Glutamatergic neuron (in vitro differentiated cells): ENCODE measurements at regions not wholly inside any gene's neighbourhood (a gene's known extent, or its start where the extent isn't known, plus 50 kb on each side); places are given as distances from the start of the nearest gene placed in this dataset.

Experiments
- DNase-seq: peaks from one replicate; pipeline ENCODE4 v3.0.0; 2022
- H3K27ac Mint-ChIP-seq: one replicate; pipeline ENCODE4 v1.8.0; 2020; ENCODE audit warnings: mild to moderate bottlenecking, mixed read lengths, inconsistent platforms; ENCODE audit not compliant: unreplicated experiment
- H3K27me3 Mint-ChIP-seq: one replicate; pipeline ENCODE4 v1.8.0; 2020; ENCODE audit warnings: mild to moderate bottlenecking, moderate library complexity, mixed read lengths, inconsistent platforms; ENCODE audit not compliant: unreplicated experiment
- H3K36me3 Mint-ChIP-seq: one replicate; pipeline ENCODE4 v1.8.0; 2020; ENCODE audit warnings: mild to moderate bottlenecking, mixed read lengths, inconsistent platforms; ENCODE audit not compliant: unreplicated experiment
- H3K4me1 Mint-ChIP-seq: one replicate; pipeline ENCODE4 v1.8.0; 2020; ENCODE audit warnings: mild to moderate bottlenecking, low read depth, mixed read lengths, inconsistent platforms; ENCODE audit not compliant: unreplicated experiment
- H3K4me3 Mint-ChIP-seq: one replicate; pipeline ENCODE4 v1.8.0; 2020; ENCODE audit warnings: mild to moderate bottlenecking, mixed read lengths, inconsistent platforms; ENCODE audit not compliant: unreplicated experiment
- H3K9me3 Mint-ChIP-seq: one replicate; pipeline ENCODE4 v1.8.0; 2020; ENCODE audit warnings: mild to moderate bottlenecking, moderate library complexity, mixed read lengths, inconsistent platforms; ENCODE audit not compliant: unreplicated experiment
- TF ChIP-seq, protein P1 (sequence below): fragments of 200-600 bp; sonication (generic); IDR thresholded peaks from one replicate; pipeline ENCODE4 v1.5.0; 2021; ENCODE audit not compliant: partially characterized antibody, unreplicated experiment

DNA sequence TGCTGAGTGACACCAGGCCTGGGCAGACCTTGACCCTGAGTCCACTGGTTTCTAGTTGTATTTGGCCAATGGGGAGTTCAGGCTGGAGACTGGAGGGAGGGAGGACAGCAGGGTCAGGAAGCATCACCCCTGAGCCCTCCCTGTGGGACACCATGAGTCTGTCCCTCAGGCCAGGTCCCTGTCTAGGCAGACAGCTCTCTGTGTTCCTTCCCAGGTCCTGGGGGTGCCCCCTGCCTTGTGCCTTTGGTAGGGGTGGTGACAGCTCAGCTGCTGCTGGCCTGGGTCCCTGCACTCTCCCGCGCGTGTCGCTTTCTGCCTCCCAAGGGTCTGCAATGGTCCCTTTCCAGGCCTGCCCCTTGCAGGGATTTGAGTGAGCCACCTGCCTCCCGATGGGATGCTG is 125.5 kb downstream of the OLFM1 start:
- H3K27ac Mint-ChIP-seq: no peak overlapping the region
- DNase-seq: peak; percentile 2
- peaks cover 7% of the 10 kb centered on the region for H3K27me3 Mint-ChIP-seq
- H3K4me3 Mint-ChIP-seq: no peak overlapping the region
- peaks cover 25% of the 10 kb centered on the region for H3K4me1 Mint-ChIP-seq
- no peaks in the 10 kb centered on the region for H3K36me3 Mint-ChIP-seq
- peaks cover 4% of the 10 kb centered on the region for H3K9me3 Mint-ChIP-seq
- TF ChIP-seq, protein P1, sequence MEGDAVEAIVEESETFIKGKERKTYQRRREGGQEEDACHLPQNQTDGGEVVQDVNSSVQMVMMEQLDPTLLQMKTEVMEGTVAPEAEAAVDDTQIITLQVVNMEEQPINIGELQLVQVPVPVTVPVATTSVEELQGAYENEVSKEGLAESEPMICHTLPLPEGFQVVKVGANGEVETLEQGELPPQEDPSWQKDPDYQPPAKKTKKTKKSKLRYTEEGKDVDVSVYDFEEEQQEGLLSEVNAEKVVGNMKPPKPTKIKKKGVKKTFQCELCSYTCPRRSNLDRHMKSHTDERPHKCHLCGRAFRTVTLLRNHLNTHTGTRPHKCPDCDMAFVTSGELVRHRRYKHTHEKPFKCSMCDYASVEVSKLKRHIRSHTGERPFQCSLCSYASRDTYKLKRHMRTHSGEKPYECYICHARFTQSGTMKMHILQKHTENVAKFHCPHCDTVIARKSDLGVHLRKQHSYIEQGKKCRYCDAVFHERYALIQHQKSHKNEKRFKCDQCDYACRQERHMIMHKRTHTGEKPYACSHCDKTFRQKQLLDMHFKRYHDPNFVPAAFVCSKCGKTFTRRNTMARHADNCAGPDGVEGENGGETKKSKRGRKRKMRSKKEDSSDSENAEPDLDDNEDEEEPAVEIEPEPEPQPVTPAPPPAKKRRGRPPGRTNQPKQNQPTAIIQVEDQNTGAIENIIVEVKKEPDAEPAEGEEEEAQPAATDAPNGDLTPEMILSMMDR: no peak

DNA sequence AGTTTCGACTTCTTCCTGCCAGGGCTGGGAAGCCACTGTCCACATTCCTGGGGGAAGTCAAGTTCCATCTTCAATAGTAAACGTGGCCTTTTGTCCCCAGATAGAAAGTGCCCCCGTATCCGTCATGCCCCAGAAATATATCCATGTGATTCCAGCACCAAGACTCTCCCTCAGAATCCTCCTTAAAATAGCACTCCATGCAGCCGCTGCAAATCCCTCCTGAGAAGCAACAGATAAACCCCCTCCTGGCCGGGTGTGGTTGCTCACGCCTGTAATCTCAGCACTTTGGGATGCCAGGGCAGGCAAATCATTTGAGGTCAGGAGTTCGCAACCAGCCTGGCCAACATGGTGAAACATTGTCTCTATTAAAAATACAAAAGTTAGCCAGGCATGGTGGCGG is 126.1 kb downstream of the OLFM1 start:
- Mint-ChIP-seq H3K36me3 (no peaks in the 10 kb centered on the region), H3K9me3 (peaks cover 4% of the 10 kb centered on the region), H3K27ac (no peak overlapping the region), H3K4me1 (peaks cover 31% of the 10 kb centered on the region), H3K27me3 (peaks cover 7% of the 10 kb centered on the region), H3K4me3 (peak overlapping the region; percentile 25)
- TF ChIP-seq, protein P1: no peak
- peak; percentile 12 for DNase-seq

DNA sequence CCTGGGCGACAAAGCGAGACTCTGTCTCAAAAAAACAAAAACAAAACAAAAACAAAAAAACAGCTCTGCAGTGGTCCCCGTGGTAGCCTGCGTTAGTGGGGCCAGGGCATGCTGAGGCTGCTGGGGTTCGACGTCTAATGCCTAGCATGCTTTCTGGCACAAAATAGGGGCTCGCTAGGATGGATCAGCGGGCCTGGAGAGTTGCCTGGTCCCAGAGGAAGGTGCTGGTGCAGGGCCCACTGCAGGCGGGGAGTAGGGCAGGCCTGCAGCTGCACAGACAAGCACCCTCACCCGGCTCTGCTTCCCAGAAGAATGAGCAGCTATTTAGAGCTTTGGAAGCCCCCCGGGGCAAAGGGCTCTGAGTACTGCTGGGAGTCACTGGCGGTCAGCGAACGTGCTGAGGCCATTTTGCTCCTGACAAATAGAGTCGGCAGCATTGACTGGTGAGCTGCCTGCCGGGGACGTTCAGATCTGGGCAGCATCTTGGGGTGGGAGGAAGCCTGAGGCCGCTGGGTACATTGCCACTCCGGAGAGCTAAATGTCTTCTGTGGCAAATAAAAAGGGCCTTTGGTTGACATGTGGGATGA is 126.7 kb downstream of the OLFM1 start:
- H3K4me1 Mint-ChIP-seq: peaks cover 36% of the 10 kb centered on the region

DNA sequence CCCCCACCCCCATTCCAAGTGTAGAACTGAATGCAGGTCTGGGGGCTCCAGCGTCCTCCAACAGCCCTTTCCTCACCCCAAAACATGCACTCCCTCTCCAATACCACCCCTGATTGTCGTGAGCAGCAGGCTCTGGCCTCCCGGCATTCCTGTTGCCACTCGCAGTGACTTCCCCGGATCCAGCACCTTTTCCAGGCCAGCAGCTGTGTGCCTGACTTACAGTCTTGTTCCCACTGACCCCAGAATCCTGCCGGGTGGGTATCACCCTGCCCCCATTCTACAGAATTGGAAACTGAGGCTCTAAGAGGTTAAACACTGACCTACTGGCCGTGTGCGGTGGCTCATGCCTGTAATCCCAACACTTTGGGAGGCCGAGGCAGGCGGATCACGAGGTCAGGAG is 127.2 kb downstream of the OLFM1 start:
- H3K9me3 Mint-ChIP-seq: peaks cover 4% of the 10 kb centered on the region
- TF ChIP-seq, protein P1: no peak
- peaks cover 36% of the 10 kb centered on the region for H3K4me1 Mint-ChIP-seq
- H3K36me3 Mint-ChIP-seq: no peaks in the 10 kb centered on the region
- H3K27me3 Mint-ChIP-seq: peaks cover 8% of the 10 kb centered on the region
- peak; percentile 9 for DNase-seq
- no peak overlapping the region for H3K4me3 Mint-ChIP-seq
- H3K27ac Mint-ChIP-seq: peak overlapping the region; percentile 59

More for the DNA sequence above, 126.7 kb downstream of the OLFM1 start:
- Mint-ChIP-seq H3K27ac (no peak overlapping the region), H3K4me3 (no peak overlapping the region), H3K27me3 (peaks cover 7% of the 10 kb centered on the region), H3K9me3 (peaks cover 4% of the 10 kb centered on the region), H3K36me3 (no peaks in the 10 kb centered on the region)
- TF ChIP-seq, protein P1: no peak
- peak; percentile 16 for DNase-seq

DNA sequence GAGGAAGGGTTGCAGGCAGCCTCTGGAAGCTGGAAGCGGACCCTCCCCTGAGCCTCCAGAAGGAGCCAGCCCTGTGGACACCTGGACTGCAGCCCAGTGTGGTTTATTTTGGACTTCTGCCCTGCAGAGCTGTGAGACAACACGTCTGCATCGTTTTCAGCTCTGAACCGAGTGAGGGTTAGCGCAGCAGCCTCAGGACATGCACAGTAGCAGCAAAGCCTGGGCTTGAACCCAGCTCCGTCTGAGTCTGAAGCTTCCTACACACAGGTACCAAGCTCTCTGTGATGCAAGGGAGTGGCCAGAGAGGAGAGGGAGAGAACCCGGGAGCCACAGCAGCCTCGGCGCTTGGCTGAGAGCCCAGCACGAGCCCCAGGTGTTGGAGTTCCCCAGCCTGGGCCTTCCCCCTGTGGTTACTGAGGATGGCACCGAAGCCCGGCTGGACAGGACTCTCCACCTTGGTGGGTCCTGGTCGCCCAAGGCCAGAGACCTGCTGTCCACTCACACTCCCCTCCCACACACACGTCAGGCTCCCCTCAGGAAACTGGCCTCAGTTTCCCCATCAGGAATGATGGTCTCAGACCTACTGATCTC is 128.2 kb downstream of the OLFM1 start:
- no peaks in the 10 kb centered on the region for H3K36me3 Mint-ChIP-seq
- H3K4me1 Mint-ChIP-seq: peaks cover 36% of the 10 kb centered on the region
- H3K27me3 Mint-ChIP-seq: peaks cover 11% of the 10 kb centered on the region
- H3K9me3 Mint-ChIP-seq: peaks cover 4% of the 10 kb centered on the region
- TF ChIP-seq, protein P1: no peak
- no peak for DNase-seq
- H3K27ac Mint-ChIP-seq: peak overlapping the region; percentile 60
- no peak overlapping the region for H3K4me3 Mint-ChIP-seq
